GM23338 (cell line): ENCODE measurements at regions not wholly inside any gene's neighbourhood (a gene's known extent, or its start where the extent isn't known, plus 50 kb on each side); places are given as distances from the start of the nearest gene placed in this dataset.

Source experiments
- ATAC-seq: fragments of 200-7000 bp; cut with Tn5 transposase; 3 replicates; pipeline ENCODE4 v1.9.1; 2020
- DNase-seq: peaks from one replicate; pipeline ENCODE4 v3.0.0-alpha.2; 2015; ENCODE audit warnings: low spot score
- H2AFZ ChIP-seq: fragments of 200-600 bp; sonication (generic); 2 replicates; pipeline ENCODE4 v1.8.0; 2016; ENCODE audit warnings: antibody characterized with exemption, mild to moderate bottlenecking, moderate library complexity
- H3F3A ChIP-seq: fragments of 200-600 bp; sonication (generic); replicated peaks from 2 replicates; pipeline ENCODE4 v1.8.0; 2017; ENCODE audit warnings: antibody characterized with exemption, mixed run types, low read depth
- H3K27ac ChIP-seq: fragments of 200-600 bp; sonication (generic); 2 replicates; pipeline ENCODE4 v1.6.1; 2016; ENCODE audit warnings: low read depth
- H3K27me3 ChIP-seq: fragments of 200-600 bp; sonication (generic); 2 replicates; pipeline ENCODE4 v1.8.0; 2016; ENCODE audit warnings: mild to moderate bottlenecking, mixed run types, moderate library complexity; ENCODE audit not compliant: insufficient read depth
- H3K36me3 ChIP-seq: fragments of 200-600 bp; sonication (generic); 2 replicates; pipeline ENCODE4 v1.8.0; 2016; ENCODE audit warnings: mild to moderate bottlenecking; ENCODE audit not compliant: insufficient read depth
- H3K4me1 ChIP-seq: fragments of 200-600 bp; sonication (generic); 2 replicates; pipeline ENCODE4 v1.8.0; 2016; ENCODE audit warnings: mild to moderate bottlenecking, moderate library complexity; ENCODE audit not compliant: insufficient read depth
- H3K4me2 ChIP-seq: fragments of 200-600 bp; sonication (generic); 2 replicates; pipeline ENCODE4 v1.7.1; 2017; ENCODE audit warnings: mixed run types
- H3K4me3 ChIP-seq: fragments of 200-600 bp; sonication (generic); 2 replicates; pipeline ENCODE4 v1.6.1; 2016; ENCODE audit warnings: mixed run types
- H3K79me2 ChIP-seq: fragments of 200-600 bp; sonication (generic); replicated peaks from 2 replicates; pipeline ENCODE4 v1.8.0; 2017; ENCODE audit warnings: mild to moderate bottlenecking; ENCODE audit not compliant: insufficient read depth
- H3K9me2 ChIP-seq: fragments of 200-600 bp; sonication (generic); 2 replicates; pipeline ENCODE4 v1.8.0; 2017; ENCODE audit not compliant: insufficient read depth
- H4K20me1 ChIP-seq: fragments of 200-600 bp; sonication (generic); replicated peaks from 2 replicates; pipeline ENCODE4 v1.8.0; 2017; ENCODE audit warnings: mild to moderate bottlenecking; ENCODE audit not compliant: insufficient read depth
- H3K27ac Mint-ChIP-seq: 2 replicates; pipeline ENCODE4 v1.8.0; 2020; ENCODE audit warnings: inconsistent platforms, mild to moderate bottlenecking, moderate library complexity, mixed read lengths
- H3K27me3 Mint-ChIP-seq: 3 replicates; pipeline ENCODE4 v1.8.0; 2022; ENCODE audit warnings: low read depth, mild to moderate bottlenecking, moderate library complexity, mixed read lengths, inconsistent platforms; ENCODE audit not compliant: insufficient read depth, poor library complexity
- H3K36me3 Mint-ChIP-seq: 3 replicates; pipeline ENCODE4 v1.8.0; 2021; ENCODE audit warnings: low read depth, mild to moderate bottlenecking, inconsistent platforms, moderate library complexity, mixed read lengths
- H3K4me1 Mint-ChIP-seq: 3 replicates; pipeline ENCODE4 v1.8.0; 2020; ENCODE audit warnings: mild to moderate bottlenecking, inconsistent platforms, mixed read lengths
- H3K4me3 Mint-ChIP-seq: 3 replicates; pipeline ENCODE4 v1.8.0; 2021; ENCODE audit warnings: moderate library complexity, mild to moderate bottlenecking, inconsistent platforms, mixed read lengths
- H3K9me3 Mint-ChIP-seq: 3 replicates; pipeline ENCODE4 v1.8.0; 2020; ENCODE audit warnings: moderate library complexity, mild to moderate bottlenecking, inconsistent platforms, mixed read lengths
- CREB1 ChIP-seq: fragments of 250-450 bp; sonication (Bioruptor Pico); IDR thresholded peaks from 2 replicates; pipeline ENCODE4 v1.5.0; 2020; ENCODE audit warnings: low read depth, mild to moderate bottlenecking, moderate library complexity
- CTCF ChIP-seq, 2 experiments: fragments of 200-600 bp in 1 of 2; sonication (generic) in 1 of 2; conservative IDR thresholded peaks; 2 replicates each; pipeline versions ENCODE4 v1.5.1 to v1.6.1; 2016 to 2017; ENCODE audit warnings: antibody characterized with exemption in 2 of 2, low read depth in 2 of 2, mild to moderate bottlenecking in 2 of 2, moderate library complexity in 1 of 2
- EZH2 ChIP-seq: fragments of 200-600 bp; sonication (generic); IDR thresholded peaks from one replicate; pipeline ENCODE4 v1.8.0; 2017; ENCODE audit warnings: antibody characterized with exemption, mild to moderate bottlenecking, low read depth; ENCODE audit not compliant: unreplicated experiment
- EZH2phosphoT487 ChIP-seq: fragments of 200-600 bp; sonication (generic); IDR thresholded peaks from one replicate; pipeline ENCODE4 v1.8.1; 2018; ENCODE audit warnings: antibody characterized with exemption; ENCODE audit not compliant: unreplicated experiment
- JUNB ChIP-seq: IDR thresholded peaks from one replicate; pipeline ENCODE4 v1.6.1; 2016; ENCODE audit warnings: antibody characterized with exemption; ENCODE audit not compliant: unreplicated experiment
- NANOG ChIP-seq: IDR thresholded peaks from 2 replicates; pipeline ENCODE4 v1.6.1; 2016; ENCODE audit warnings: antibody characterized with exemption, borderline replicate concordance
- REST ChIP-seq: IDR thresholded peaks from one replicate; pipeline ENCODE4 v1.6.1; 2018; ENCODE audit warnings: antibody characterized with exemption; ENCODE audit not compliant: unreplicated experiment
- STAT1 ChIP-seq: IDR thresholded peaks from one replicate; pipeline ENCODE4 v1.6.1; 2016; ENCODE audit warnings: antibody characterized with exemption; ENCODE audit not compliant: unreplicated experiment
- ZNF114 ChIP-seq: fragments of 250-450 bp; sonication (Bioruptor Pico); IDR thresholded peaks from 2 replicates; pipeline ENCODE4 v1.5.0; 2020; ENCODE audit warnings: mild to moderate bottlenecking, moderate library complexity
- ZNF331 ChIP-seq: fragments of 250-450 bp; sonication (Bioruptor Pico); IDR thresholded peaks from 2 replicates; pipeline ENCODE4 v1.5.0; 2020; ENCODE audit warnings: low read depth, mild to moderate bottlenecking, moderate library complexity
- TF ChIP-seq, protein P1 (sequence below): IDR thresholded peaks from 2 replicates; pipeline ENCODE4 v1.6.1; 2016; ENCODE audit warnings: antibody characterized with exemption

- Histone ChIP-seq H2AFZ (no peak overlapping the region), H3K36me3 (no peaks in the 10 kb centered on the region), H3K27ac (no peak overlapping the region), H3F3A (no peaks in the 10 kb centered on the region), H4K20me1 (no peaks in the 10 kb centered on the region), H3K4me1 (peaks cover 6% of the 10 kb centered on the region; the same call in 1 of the 2 replicates), H3K9me2 (0 out of 2 replicates have a peak, but pooled peaks cover 8% of the 10 kb centered on the region), H3K27me3 (no peaks in the 10 kb centered on the region), H3K79me2 (no peaks in the 10 kb centered on the region), H3K4me3 (no peak overlapping the region), H3K4me2 (no peak overlapping the region)
- Mint-ChIP-seq H3K4me1 (peaks cover 12% of the 10 kb centered on the region; the same call in 2 of the 3 replicates), H3K4me3 (no peak overlapping the region), H3K36me3 (no peaks in the 10 kb centered on the region), H3K27me3 (peaks cover 5% of the 10 kb centered on the region), H3K27ac (no peak overlapping the region), H3K9me3 (no peaks in the 10 kb centered on the region)
- no peak for ATAC-seq
- TF ChIP-seq ZNF331 = no peak
- TF ChIP-seq EZH2 = no peak
- DNase-seq = no peak
Measured at GRCh38 chr2:168316073-168316440, 68.7 kb upstream of the STK39 start.

DNA sequence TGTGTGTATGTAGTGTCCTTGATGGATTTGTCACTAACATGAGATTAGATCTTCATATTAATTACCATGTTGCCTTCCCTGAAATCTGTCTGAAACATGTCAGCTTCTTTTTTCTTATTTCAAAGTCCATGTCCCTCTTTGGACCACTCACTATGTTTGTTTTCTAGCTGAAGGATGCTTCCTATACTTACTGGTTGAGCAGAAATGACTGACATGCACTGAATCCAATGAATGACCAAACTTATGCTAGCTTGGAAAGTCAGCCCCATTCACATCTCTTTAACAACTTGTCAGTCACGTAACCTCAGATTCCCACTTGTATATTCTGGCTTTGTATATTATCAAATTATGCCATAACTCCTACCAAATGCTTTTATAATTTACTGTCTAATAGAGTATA, 69.9 kb upstream of the STK39 start:
- no peaks in the 10 kb centered on the region for H3F3A ChIP-seq
- Mint-ChIP-seq H3K4me1 (peaks cover 10% of the 10 kb centered on the region; the same call in 2 of the 3 replicates), H3K4me3 (no peak overlapping the region), H3K27me3 (peaks cover 5% of the 10 kb centered on the region), H3K9me3 (no peaks in the 10 kb centered on the region), H3K36me3 (no peaks in the 10 kb centered on the region), H3K27ac (no peak overlapping the region)
- peaks cover 12% of the 10 kb centered on the region for H3K4me1 ChIP-seq
- no peaks in the 10 kb centered on the region for H3K27me3 ChIP-seq
- no peaks in the 10 kb centered on the region for H3K79me2 ChIP-seq
- no peak for DNase-seq
- peaks cover 14% of the 10 kb centered on the region; the same call in 1 of the 2 replicates for H3K9me2 ChIP-seq
- no peaks in the 10 kb centered on the region for H4K20me1 ChIP-seq
- H3K36me3 ChIP-seq = no peaks in the 10 kb centered on the region
- no peak overlapping the region for H3K27ac ChIP-seq
- no peak for ATAC-seq
- no peak overlapping the region for H3K4me3 ChIP-seq
- no peak overlapping the region for H3K4me2 ChIP-seq
- H2AFZ ChIP-seq = no peak overlapping the region
- TF ChIP-seq CTCF (conservative IDR thresholded peaks at IDR 0.05; ENCODE audit: low read depth in 2 of 2) (no peak), ZNF114 (CRISPR knock-in tag) (no peak), JUNB (no peak), ZNF331 (no peak), EZH2 (no peak), CREB1 (CRISPR knock-in tag) (no peak), REST (no peak), NANOG (no peak), EZH2phosphoT487 (no peak), STAT1 (no peak)
- TF ChIP-seq, protein P1, sequence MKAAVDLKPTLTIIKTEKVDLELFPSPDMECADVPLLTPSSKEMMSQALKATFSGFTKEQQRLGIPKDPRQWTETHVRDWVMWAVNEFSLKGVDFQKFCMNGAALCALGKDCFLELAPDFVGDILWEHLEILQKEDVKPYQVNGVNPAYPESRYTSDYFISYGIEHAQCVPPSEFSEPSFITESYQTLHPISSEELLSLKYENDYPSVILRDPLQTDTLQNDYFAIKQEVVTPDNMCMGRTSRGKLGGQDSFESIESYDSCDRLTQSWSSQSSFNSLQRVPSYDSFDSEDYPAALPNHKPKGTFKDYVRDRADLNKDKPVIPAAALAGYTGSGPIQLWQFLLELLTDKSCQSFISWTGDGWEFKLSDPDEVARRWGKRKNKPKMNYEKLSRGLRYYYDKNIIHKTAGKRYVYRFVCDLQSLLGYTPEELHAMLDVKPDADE = no peak
